Astrocyte (in vitro differentiated cells and primary cell): ENCODE measurements at regions not wholly inside any gene's neighbourhood (a gene's known extent, or its start where the extent isn't known, plus 50 kb on each side); places are given as distances from the start of the nearest gene placed in this dataset.

Source experiments
- CTCF ChIP-seq: IDR thresholded peaks from 2 replicates; pipeline ENCODE4 v1.5.1; 2011; ENCODE audit warnings: low read depth, mild to moderate bottlenecking, inconsistent platforms, low read length, moderate library complexity; ENCODE audit not compliant: insufficient read depth
- EZH2 ChIP-seq: IDR thresholded peaks from 2 replicates; pipeline ENCODE4 v1.6.1; 2012; ENCODE audit warnings: mild to moderate bottlenecking, low read length, inconsistent platforms; ENCODE audit not compliant: insufficient read depth

- TF ChIP-seq EZH2 (no peak), CTCF (no peak)
These were observed 499.7 kb downstream of the MAT2B start for GRCh38 chr5:164005071-164005470.
